ENCODE measurements at regions not wholly inside any gene's neighbourhood (a gene's known extent, or its start where the extent isn't known, plus 50 kb on each side); places are given as distances from the start of the nearest gene placed in this dataset.
A peak's percentile ranks its signal among the peaks of the same experiment; 100 is the strongest.

DNA sequence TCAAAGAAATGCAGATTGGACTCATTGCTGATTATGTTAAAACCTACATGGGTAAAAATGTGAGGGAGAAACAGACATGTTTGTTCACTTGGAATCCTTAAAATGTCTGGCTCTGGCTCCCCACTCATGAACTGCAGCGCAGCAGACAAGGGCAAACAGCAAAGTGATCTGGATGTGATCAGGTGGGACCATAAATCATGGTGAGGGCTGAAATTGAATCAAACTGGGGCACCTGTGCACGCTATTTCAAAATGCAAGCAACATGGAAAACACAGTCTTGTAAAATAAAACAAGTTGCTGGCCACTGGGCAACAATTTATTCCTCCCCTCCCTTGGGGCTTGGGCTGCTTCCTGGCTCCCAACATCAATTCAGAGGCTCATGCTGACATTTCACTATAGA is 373.4 kb downstream of the SEC16B start:
- H3K9me3 Mint-ChIP-seq = no peaks in the 10 kb centered on the region
- peaks cover 9% of the 10 kb centered on the region for H3K27me3 Mint-ChIP-seq
- H3K27ac Mint-ChIP-seq = no peak overlapping the region
- H3K4me1 Mint-ChIP-seq (ENCODE audit: unreplicated experiment) = no peaks in the 10 kb centered on the region
- TF ChIP-seq, protein P1, sequence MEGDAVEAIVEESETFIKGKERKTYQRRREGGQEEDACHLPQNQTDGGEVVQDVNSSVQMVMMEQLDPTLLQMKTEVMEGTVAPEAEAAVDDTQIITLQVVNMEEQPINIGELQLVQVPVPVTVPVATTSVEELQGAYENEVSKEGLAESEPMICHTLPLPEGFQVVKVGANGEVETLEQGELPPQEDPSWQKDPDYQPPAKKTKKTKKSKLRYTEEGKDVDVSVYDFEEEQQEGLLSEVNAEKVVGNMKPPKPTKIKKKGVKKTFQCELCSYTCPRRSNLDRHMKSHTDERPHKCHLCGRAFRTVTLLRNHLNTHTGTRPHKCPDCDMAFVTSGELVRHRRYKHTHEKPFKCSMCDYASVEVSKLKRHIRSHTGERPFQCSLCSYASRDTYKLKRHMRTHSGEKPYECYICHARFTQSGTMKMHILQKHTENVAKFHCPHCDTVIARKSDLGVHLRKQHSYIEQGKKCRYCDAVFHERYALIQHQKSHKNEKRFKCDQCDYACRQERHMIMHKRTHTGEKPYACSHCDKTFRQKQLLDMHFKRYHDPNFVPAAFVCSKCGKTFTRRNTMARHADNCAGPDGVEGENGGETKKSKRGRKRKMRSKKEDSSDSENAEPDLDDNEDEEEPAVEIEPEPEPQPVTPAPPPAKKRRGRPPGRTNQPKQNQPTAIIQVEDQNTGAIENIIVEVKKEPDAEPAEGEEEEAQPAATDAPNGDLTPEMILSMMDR (conservative IDR thresholded peaks at IDR 0.05) = no peak
- no peaks in the 10 kb centered on the region for H3K36me3 Mint-ChIP-seq
- DNase-seq (ENCODE audit: extremely low spot score, unreplicated experiment) = no peak
- no peak overlapping the region for H3K4me3 Mint-ChIP-seq

DNA sequence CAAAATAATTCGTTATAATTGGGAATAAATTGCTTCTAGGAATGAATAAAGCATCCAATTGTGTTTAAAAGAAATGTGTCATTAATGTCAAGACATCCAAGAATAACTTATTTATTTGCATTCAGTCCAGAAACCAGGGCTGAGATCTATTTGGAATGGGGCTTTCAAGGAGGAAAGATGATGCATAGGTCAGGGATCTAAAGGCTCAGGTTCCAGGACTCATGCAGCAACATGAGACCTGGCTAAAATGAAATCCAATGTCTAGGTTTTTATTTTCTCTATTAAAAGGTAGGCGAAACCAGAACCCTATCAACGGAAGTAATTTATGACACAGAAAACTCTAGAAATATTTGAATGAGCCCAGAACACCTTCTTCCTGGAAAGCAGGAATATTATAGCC is 376.8 kb downstream of the SEC16B start:
- H3K4me1 Mint-ChIP-seq (ENCODE audit: unreplicated experiment) = no peaks in the 10 kb centered on the region
- H3K9me3 Mint-ChIP-seq = no peaks in the 10 kb centered on the region
- H3K27me3 Mint-ChIP-seq = peaks cover 9% of the 10 kb centered on the region
- no peak for DNase-seq (ENCODE audit: extremely low spot score, unreplicated experiment)
- H3K27ac Mint-ChIP-seq = peak overlapping the region; percentile 34
- TF ChIP-seq, protein P1 (conservative IDR thresholded peaks at IDR 0.05) = no peak
- no peaks in the 10 kb centered on the region for H3K36me3 Mint-ChIP-seq
- no peak overlapping the region for H3K4me3 Mint-ChIP-seq

DNA sequence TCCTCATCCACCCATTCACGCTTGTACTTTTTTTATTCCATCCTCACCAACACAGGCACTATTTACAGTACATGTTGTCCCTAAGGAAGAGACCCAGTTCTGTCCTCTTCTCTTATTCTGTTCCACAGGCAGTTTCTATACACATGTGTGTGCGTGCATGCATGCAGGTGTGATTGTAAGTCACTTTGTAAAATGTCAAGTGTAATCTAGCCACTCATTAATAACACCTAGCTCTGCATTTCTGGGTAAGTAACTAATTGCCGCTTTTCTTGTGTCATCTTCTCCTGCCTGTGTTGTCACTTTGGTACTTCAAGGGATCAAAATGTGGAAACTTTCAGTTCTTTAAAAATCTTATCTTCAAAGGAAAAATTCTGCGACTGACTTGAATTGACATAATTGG is 377.2 kb downstream of the SEC16B start:
- Mint-ChIP-seq H3K27ac (peak overlapping the region; percentile 17), H3K27me3 (peaks cover 9% of the 10 kb centered on the region), H3K9me3 (no peaks in the 10 kb centered on the region), H3K4me3 (no peak overlapping the region), H3K36me3 (no peaks in the 10 kb centered on the region), H3K4me1 (ENCODE audit: unreplicated experiment) (no peaks in the 10 kb centered on the region)
- TF ChIP-seq, protein P1 (conservative IDR thresholded peaks at IDR 0.05) = no peak
- no peak for DNase-seq (ENCODE audit: extremely low spot score, unreplicated experiment)

DNA sequence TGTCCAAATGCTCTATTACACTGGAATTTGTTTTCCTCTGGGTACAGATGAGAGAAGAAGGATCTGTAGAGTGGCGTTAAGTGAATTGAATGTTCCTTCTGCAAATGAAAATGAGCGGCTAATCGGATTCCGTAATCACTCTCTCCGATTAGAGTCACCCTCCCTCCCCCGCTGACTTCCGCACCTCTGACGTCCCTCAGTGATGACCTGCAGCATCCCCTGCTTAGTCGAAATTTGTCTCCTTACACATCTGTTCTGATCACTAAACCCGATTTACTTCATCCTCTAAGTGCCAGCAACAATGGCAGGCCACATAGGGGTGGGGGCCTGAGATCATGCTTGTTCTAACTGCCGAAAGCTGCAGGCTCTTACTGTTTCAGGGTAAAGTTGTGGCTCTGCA is 378.7 kb downstream of the SEC16B start:
- Mint-ChIP-seq H3K27me3 (peaks cover 5% of the 10 kb centered on the region), H3K4me3 (no peak overlapping the region), H3K27ac (no peak overlapping the region), H3K9me3 (no peaks in the 10 kb centered on the region), H3K4me1 (ENCODE audit: unreplicated experiment) (peaks cover 9% of the 10 kb centered on the region), H3K36me3 (no peaks in the 10 kb centered on the region)
- DNase-seq (ENCODE audit: extremely low spot score, unreplicated experiment) = no peak
- TF ChIP-seq, protein P1 (conservative IDR thresholded peaks at IDR 0.05) = no peak

DNA sequence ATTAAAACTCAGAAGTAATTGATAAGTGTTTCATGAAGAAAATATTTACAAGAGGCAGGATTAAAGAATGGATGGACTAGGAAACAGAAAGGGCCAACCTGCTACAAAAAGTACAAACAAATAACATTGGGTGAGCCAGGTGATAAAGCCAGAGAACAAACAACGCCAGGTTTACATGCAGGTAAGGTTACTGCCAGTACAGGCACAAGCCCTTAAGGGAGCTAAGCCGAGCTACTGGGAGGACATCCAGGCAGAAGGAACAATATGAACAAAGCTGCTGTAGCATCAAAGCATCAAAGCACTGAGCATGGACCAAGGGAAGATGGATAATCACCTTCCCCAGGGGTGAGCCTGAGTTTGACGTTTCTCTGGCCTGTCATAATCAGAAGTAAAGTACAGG is 380.7 kb downstream of the SEC16B start:
- peaks cover 26% of the 10 kb centered on the region for H3K4me1 Mint-ChIP-seq (ENCODE audit: unreplicated experiment)
- H3K27me3 Mint-ChIP-seq = no peaks in the 10 kb centered on the region
- TF ChIP-seq, protein P1 (conservative IDR thresholded peaks at IDR 0.05) = no peak
- H3K4me3 Mint-ChIP-seq = no peak overlapping the region
- H3K36me3 Mint-ChIP-seq = no peaks in the 10 kb centered on the region
- no peak overlapping the region for H3K27ac Mint-ChIP-seq
- H3K9me3 Mint-ChIP-seq = no peaks in the 10 kb centered on the region
- no peak for DNase-seq (ENCODE audit: extremely low spot score, unreplicated experiment)

DNA sequence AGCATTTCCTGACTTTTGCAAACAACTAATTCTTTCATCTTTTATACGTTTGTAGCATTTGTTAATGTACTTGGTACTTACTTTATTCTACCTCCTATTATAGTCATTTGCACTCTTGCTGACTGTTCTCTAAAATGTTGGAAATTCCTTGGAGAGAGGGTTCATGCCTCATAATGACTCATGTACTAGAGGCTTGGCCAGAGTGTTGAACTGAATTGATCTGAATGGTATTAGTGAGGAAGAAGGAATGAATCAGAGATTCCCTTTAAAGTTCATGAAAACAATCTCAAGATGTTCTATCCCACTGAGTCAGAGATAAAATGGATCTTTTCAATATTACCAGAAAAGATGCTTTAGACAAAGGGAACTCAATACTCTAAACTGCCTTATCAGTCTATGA is 383.4 kb downstream of the SEC16B start:
- Mint-ChIP-seq H3K9me3 (no peaks in the 10 kb centered on the region), H3K36me3 (no peaks in the 10 kb centered on the region), H3K27ac (peak overlapping the region; percentile 65), H3K4me3 (peak overlapping the region; percentile 6), H3K4me1 (ENCODE audit: unreplicated experiment) (peaks cover 26% of the 10 kb centered on the region), H3K27me3 (no peaks in the 10 kb centered on the region)
- TF ChIP-seq, protein P1 (conservative IDR thresholded peaks at IDR 0.05) = no peak
- no peak for DNase-seq (ENCODE audit: extremely low spot score, unreplicated experiment)
